HL-60 (cell line): ENCODE measurements at regions not wholly inside any gene's neighbourhood (a gene's known extent, or its start where the extent isn't known, plus 50 kb on each side); places are given as distances from the start of the nearest gene placed in this dataset.

Experiments
- DNase-seq, 2 experiments: peaks; one replicate each; pipeline ENCODE4 v3.0.0-alpha.2; 2010 to 2020; ENCODE audit warnings: low read depth in 1 of 2, low spot score in 1 of 2
- H3K27ac ChIP-seq: fragments of 250-450 bp; sonication (Bioruptor Pico); replicated peaks from 2 replicates; pipeline ENCODE4 v1.5.1; 2020; ENCODE audit warnings: mild to moderate bottlenecking, moderate library complexity
- H3K27me3 ChIP-seq: fragments of 250-450 bp; sonication (Bioruptor Pico); 2 replicates; pipeline ENCODE4 v1.5.1; 2021; ENCODE audit warnings: mild to moderate bottlenecking, moderate library complexity; ENCODE audit not compliant: insufficient read depth, poor library complexity, severe bottlenecking
- H3K4me3 ChIP-seq: replicated peaks from 2 replicates; pipeline ENCODE4 v1.5.1; 2011; ENCODE audit warnings: mild to moderate bottlenecking, control low read depth, low read length; ENCODE audit not compliant: insufficient read depth
- GABPA ChIP-seq: IDR thresholded peaks from 2 replicates; pipeline ENCODE4 v1.6.1; 2012; ENCODE audit warnings: low read depth
- POLR2AphosphoS5 ChIP-seq: IDR thresholded peaks from 2 replicates; pipeline ENCODE4 v1.6.1; 2012; ENCODE audit warnings: low read depth
- SPI1 ChIP-seq: IDR thresholded peaks from 2 replicates; pipeline ENCODE4 v1.6.1; 2012; ENCODE audit warnings: low read depth, mild to moderate bottlenecking, borderline replicate concordance
- TF ChIP-seq, protein P1 (sequence below): IDR thresholded peaks from one replicate; pipeline ENCODE4 v1.5.1; 2011; ENCODE audit warnings: low read length, control low read depth, inconsistent platforms; ENCODE audit not compliant: insufficient read depth
- TF ChIP-seq, protein P2 (sequence below): IDR thresholded peaks from 2 replicates; pipeline ENCODE4 v1.6.1; 2012; ENCODE audit warnings: low read depth; ENCODE audit not compliant: insufficient replicate concordance

DNA sequence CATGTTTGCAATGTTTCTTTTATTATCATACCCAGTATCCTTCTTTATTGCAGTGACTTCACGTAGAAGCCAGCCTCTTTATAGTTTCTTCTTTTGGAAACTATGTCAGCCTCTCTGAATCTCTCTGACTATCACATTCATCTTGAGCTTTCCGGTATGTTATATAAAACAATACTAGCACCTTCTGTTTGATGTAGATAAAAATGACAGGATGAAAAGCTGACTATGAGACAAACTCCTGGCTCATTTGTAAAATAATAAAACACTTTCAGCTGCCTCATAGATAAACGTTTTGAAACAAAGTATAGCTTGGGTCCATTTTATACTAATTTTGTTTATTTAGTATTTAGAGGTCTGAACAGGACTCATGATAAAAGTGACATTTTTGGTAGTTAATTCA lies 1145.4 kb upstream of the NUDT12 start:
- TF ChIP-seq, protein P1, sequence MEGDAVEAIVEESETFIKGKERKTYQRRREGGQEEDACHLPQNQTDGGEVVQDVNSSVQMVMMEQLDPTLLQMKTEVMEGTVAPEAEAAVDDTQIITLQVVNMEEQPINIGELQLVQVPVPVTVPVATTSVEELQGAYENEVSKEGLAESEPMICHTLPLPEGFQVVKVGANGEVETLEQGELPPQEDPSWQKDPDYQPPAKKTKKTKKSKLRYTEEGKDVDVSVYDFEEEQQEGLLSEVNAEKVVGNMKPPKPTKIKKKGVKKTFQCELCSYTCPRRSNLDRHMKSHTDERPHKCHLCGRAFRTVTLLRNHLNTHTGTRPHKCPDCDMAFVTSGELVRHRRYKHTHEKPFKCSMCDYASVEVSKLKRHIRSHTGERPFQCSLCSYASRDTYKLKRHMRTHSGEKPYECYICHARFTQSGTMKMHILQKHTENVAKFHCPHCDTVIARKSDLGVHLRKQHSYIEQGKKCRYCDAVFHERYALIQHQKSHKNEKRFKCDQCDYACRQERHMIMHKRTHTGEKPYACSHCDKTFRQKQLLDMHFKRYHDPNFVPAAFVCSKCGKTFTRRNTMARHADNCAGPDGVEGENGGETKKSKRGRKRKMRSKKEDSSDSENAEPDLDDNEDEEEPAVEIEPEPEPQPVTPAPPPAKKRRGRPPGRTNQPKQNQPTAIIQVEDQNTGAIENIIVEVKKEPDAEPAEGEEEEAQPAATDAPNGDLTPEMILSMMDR, result no peak
- no peak for TF ChIP-seq SPI1
- TF ChIP-seq POLR2AphosphoS5, result no peak
- TF ChIP-seq, protein P2, sequence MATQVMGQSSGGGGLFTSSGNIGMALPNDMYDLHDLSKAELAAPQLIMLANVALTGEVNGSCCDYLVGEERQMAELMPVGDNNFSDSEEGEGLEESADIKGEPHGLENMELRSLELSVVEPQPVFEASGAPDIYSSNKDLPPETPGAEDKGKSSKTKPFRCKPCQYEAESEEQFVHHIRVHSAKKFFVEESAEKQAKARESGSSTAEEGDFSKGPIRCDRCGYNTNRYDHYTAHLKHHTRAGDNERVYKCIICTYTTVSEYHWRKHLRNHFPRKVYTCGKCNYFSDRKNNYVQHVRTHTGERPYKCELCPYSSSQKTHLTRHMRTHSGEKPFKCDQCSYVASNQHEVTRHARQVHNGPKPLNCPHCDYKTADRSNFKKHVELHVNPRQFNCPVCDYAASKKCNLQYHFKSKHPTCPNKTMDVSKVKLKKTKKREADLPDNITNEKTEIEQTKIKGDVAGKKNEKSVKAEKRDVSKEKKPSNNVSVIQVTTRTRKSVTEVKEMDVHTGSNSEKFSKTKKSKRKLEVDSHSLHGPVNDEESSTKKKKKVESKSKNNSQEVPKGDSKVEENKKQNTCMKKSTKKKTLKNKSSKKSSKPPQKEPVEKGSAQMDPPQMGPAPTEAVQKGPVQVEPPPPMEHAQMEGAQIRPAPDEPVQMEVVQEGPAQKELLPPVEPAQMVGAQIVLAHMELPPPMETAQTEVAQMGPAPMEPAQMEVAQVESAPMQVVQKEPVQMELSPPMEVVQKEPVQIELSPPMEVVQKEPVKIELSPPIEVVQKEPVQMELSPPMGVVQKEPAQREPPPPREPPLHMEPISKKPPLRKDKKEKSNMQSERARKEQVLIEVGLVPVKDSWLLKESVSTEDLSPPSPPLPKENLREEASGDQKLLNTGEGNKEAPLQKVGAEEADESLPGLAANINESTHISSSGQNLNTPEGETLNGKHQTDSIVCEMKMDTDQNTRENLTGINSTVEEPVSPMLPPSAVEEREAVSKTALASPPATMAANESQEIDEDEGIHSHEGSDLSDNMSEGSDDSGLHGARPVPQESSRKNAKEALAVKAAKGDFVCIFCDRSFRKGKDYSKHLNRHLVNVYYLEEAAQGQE, result no peak
- TF ChIP-seq GABPA, result no peak
- no peaks in the 10 kb centered on the region for H3K27me3 ChIP-seq
- DNase-seq, result no peak
- no peak overlapping the region for H3K4me3 ChIP-seq
- no peak overlapping the region for H3K27ac ChIP-seq

DNA sequence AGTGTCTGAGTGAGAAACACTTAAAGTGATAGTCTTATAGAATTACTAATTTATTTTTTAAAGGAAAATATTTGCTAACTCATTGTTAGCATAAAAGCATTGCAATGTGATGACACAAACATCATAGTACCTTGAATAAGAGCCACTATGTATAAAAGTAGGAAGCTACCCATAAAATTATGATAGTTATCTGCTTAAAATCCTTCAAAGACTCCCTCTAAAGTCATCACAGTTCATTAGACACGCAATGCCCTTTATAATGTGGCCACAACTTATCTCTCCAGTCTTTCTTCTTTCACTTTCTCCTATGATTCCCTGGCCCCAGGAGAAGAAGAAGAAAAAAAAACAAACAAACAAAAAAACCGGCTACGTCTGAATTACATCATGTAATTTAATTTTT lies 1144.0 kb upstream of the NUDT12 start:
- no peak for DNase-seq
- H3K27me3 ChIP-seq, result no peaks in the 10 kb centered on the region
- TF ChIP-seq, protein P2, result no peak
- TF ChIP-seq SPI1 (no peak), GABPA (no peak), POLR2AphosphoS5 (no peak)
- TF ChIP-seq, protein P1, result no peak
- H3K27ac ChIP-seq, result no peak overlapping the region
- H3K4me3 ChIP-seq, result no peak overlapping the region

DNA sequence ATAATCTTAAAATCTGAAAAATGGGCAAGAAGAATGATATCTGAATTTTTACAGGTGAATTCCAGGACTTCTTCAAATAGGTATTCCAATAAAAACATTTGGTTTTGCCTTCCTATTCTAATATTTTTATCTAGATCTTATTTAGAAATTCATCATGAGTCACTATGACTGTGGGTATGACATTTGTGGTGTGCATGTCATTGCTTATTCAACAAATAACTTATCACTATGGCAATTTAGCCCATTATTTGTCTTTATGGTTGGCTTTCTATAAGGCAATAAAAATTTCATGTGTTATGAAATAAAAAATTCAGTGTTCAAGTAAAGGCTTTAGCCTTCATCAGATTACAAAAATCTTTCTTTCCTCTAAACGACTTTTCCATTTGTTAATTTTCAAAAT lies 1139.6 kb upstream of the NUDT12 start:
- no peak overlapping the region for H3K27ac ChIP-seq
- DNase-seq, result no peak
- no peak overlapping the region for H3K4me3 ChIP-seq
- H3K27me3 ChIP-seq, result no peaks in the 10 kb centered on the region
- TF ChIP-seq, protein P2, result no peak
- TF ChIP-seq POLR2AphosphoS5, result no peak
- no peak for TF ChIP-seq SPI1
- TF ChIP-seq, protein P1, result no peak
- TF ChIP-seq GABPA, result no peak
